GM13977 (cell line): ENCODE measurements at regions not wholly inside any gene's neighbourhood (a gene's known extent, or its start where the extent isn't known, plus 50 kb on each side); places are given as distances from the start of the nearest gene placed in this dataset.

Experiments
- DNase-seq: peaks from one replicate; pipeline ENCODE4 v3.0.0; 2012; ENCODE audit warnings: low spot score
- CTCF ChIP-seq: IDR thresholded peaks from 2 replicates; pipeline ENCODE4 v1.5.1; 2012; ENCODE audit warnings: mild to moderate bottlenecking, control low read depth; ENCODE audit not compliant: insufficient read depth; ENCODE audit errors: extremely low read depth, missing control alignments
- in situ Hi-C: fragments of 300-500 bp; cut with MboI; formaldehyde crosslinking; loops from one replicate; pipeline ENCODE4 v1.12.0; 2022; ENCODE audit warnings: low sequenced_read_pairs, low pct_unique_long_range_greater_than_20kb, mixed read lengths, inconsistent platforms; ENCODE audit not compliant: unreplicated experiment

GRCh38 chr19:31706131-31706530 lies 356.9 kb upstream of the TSHZ3 start:
- DNase-seq, result no peak
- in situ Hi-C loops, result no loop called here

GRCh38 chr19:31706691-31707620 lies 357.7 kb upstream of the TSHZ3 start:
- DNase-seq, result no peak
- no peak for TF ChIP-seq CTCF
- in situ Hi-C loops, result no loop called here

More at GRCh38 chr19:31706131-31706530, 356.9 kb upstream of the TSHZ3 start:
- no peak for TF ChIP-seq CTCF

- in situ Hi-C loops, result no loop called here
- no peak for TF ChIP-seq CTCF
- no peak for DNase-seq
These were observed 359.3 kb upstream of the TSHZ3 start for GRCh38 chr19:31708520-31708919.

- TF ChIP-seq CTCF, result no peak
- in situ Hi-C loops, result no loop called here
- DNase-seq, result no peak
These were observed 360.2 kb upstream of the TSHZ3 start for GRCh38 chr19:31709476-31709875.

- no peak for DNase-seq
- no peak for TF ChIP-seq CTCF
- in situ Hi-C loops, result no loop called here
These were observed 366.2 kb upstream of the TSHZ3 start for GRCh38 chr19:31715249-31715945.

GRCh38 chr19:31716826-31717225 lies 367.6 kb upstream of the TSHZ3 start:
- no peak for TF ChIP-seq CTCF
- no peak for DNase-seq
- in situ Hi-C loops, result no loop called here
